ENCODE measurements at regions not wholly inside any gene's neighbourhood (a gene's known extent, or its start where the extent isn't known, plus 50 kb on each side); places are given as distances from the start of the nearest gene placed in this dataset.
"Not testable (repeated sequence)": the region's sequence is repeated elsewhere in the genome, so short reads cannot be mapped to it uniquely, and the experiment has no call there.

DNA sequence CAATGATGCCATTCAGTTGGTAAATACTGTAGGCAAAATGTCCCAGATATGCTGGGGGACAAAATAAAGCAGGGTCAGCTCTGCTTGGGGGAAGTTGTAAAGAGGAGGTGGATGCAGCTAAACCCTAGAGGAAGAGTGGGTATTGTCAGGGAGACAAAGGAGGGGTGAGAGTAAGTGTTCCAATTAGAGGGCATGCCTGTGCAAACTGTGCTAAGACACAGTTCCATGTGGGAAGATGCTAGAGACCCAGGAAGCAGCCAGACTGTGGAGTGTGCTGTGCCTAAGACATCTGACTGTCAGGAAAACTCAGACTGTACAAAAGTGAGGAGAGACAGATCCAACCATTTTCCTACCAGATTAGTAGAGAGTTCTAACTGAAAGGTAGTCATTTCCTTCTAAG is 474.3 kb downstream of the ATP23 start:
- no peak overlapping the region for H3K9ac ChIP-seq (ENCODE audit: low read length)
- no peaks in the 10 kb centered on the region for H3K27me3 ChIP-seq (ENCODE audit: control insufficient read depth, insufficient read depth, low read length)
- no peak overlapping the region for H3K27ac ChIP-seq (ENCODE audit: low read depth, low read length)
- H3K4me1 ChIP-seq (ENCODE audit: control insufficient read depth, insufficient read depth, low read length): no peaks in the 10 kb centered on the region
- no peak overlapping the region for H3K4me3 ChIP-seq (ENCODE audit: low read length)
- H3K36me3 ChIP-seq (ENCODE audit: control insufficient read depth, insufficient read depth, low read length): no peaks in the 10 kb centered on the region

DNA sequence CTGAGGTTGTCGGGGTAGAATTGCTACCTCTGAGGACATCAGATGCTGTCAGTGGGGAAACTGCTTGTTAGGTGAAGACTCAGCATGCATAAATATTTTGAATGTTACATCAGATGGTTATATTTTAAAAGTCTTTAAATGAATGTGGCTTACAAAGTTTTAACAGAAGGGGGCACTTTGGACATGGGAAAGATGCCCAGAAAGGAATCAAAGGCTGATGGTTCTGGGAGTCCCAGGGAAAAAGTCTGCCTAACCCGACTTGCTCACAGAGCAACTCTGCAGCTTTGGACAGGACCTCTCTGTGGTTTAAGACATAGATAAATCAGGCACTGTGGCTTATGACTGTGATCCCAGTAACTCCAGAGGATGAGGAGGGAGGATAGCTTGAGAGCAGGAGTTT is 474.9 kb downstream of the ATP23 start:
- H3K27me3 ChIP-seq (ENCODE audit: control insufficient read depth, insufficient read depth, low read length): no peaks in the 10 kb centered on the region
- no peaks in the 10 kb centered on the region for H3K4me1 ChIP-seq (ENCODE audit: control insufficient read depth, insufficient read depth, low read length)
- no peak overlapping the region for H3K9ac ChIP-seq (ENCODE audit: low read length)
- H3K27ac ChIP-seq (ENCODE audit: low read depth, low read length): no peak overlapping the region
- H3K4me3 ChIP-seq (ENCODE audit: low read length): no peak overlapping the region
- no peaks in the 10 kb centered on the region for H3K36me3 ChIP-seq (ENCODE audit: control insufficient read depth, insufficient read depth, low read length)

DNA sequence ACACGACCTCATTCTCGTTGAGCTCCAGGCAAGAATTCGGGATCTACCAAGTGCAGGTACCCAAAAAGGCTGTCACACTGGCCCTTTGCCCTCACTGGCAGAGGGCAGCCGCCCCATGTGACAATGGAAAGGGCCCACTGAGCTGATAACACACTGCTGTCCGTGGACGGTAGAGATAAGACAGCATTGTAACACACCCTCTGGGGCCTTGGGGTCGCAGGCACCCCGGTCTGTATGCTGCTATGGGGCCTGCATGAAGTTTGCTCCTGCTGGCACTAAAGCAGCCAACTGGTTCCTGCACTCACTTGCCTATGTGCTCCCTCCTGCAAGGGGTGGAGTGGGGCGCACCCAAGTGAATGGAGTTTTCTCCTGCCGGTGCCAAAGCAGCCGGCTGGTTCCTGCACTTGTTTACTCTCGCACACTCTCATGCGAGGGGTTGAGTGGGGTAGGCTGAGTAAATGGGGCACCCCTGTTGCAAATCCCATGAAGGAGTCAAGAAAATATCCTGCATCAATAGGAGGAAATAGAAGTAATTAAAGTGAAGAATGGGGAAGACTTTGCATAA is 477.9 kb downstream of the ATP23 start:
- no peak overlapping the region for H3K4me3 ChIP-seq (ENCODE audit: low read length)
- no peaks in the 10 kb centered on the region for H3K36me3 ChIP-seq (ENCODE audit: control insufficient read depth, insufficient read depth, low read length)
- H3K27me3 ChIP-seq (ENCODE audit: control insufficient read depth, insufficient read depth, low read length): no peaks in the 10 kb centered on the region
- no peak overlapping the region for H3K9ac ChIP-seq (ENCODE audit: low read length)
- no peaks in the 10 kb centered on the region for H3K4me1 ChIP-seq (ENCODE audit: control insufficient read depth, insufficient read depth, low read length)
- no peak overlapping the region for H3K27ac ChIP-seq (ENCODE audit: low read depth, low read length)

DNA sequence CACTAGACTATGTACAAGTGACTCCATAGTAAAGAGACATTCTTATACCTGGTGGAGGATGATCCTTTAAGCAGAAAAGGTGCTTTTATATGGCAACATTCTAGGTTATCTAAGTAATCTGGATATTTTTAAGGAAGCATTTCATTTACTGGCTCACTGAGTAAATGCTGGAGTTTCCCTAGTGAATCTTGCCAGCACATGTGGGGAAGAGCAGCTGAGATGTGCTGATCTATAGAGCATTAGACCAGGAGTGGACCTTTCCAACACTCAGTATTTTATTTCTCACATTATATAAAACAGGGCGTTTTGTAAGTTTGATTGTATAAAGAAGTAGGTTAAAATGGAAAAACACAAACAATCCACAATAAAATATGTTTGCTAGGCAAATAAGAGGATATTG is 478.5 kb downstream of the ATP23 start:
- Histone ChIP-seq H3K27me3 (ENCODE audit: control insufficient read depth, insufficient read depth, low read length) (no peaks in the 10 kb centered on the region), H3K4me3 (ENCODE audit: low read length) (no peak overlapping the region), H3K9ac (ENCODE audit: low read length) (no peak overlapping the region), H3K4me1 (ENCODE audit: control insufficient read depth, insufficient read depth, low read length) (no peaks in the 10 kb centered on the region), H3K27ac (ENCODE audit: low read depth, low read length) (no peak overlapping the region), H3K36me3 (ENCODE audit: control insufficient read depth, insufficient read depth, low read length) (no peaks in the 10 kb centered on the region)

DNA sequence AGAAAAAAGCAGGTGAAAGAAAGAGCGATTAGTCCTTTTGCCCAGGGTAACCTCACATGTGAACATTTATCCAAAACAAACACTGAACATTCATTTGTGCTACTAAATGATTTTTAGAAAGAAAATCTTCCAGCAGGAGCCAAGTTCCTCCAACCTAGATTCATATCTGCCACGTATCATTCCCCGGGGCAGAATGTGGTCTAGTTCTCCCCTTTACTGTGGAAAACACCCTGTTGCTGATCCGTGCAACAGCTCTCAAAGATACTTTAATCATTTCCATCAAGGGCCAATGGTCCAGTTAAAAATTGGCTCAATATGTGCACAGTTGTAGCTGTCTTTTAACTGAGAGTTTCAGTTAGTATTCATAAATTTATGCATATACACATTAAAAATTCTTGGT is 479.1 kb downstream of the ATP23 start:
- H3K27me3 ChIP-seq (ENCODE audit: control insufficient read depth, insufficient read depth, low read length): no peaks in the 10 kb centered on the region
- H3K9ac ChIP-seq (ENCODE audit: low read length): no peak overlapping the region
- H3K4me1 ChIP-seq (ENCODE audit: control insufficient read depth, insufficient read depth, low read length): peaks cover 2% of the 10 kb centered on the region
- H3K4me3 ChIP-seq (ENCODE audit: low read length): no peak overlapping the region
- no peaks in the 10 kb centered on the region for H3K36me3 ChIP-seq (ENCODE audit: control insufficient read depth, insufficient read depth, low read length)
- no peak overlapping the region for H3K27ac ChIP-seq (ENCODE audit: low read depth, low read length)

DNA sequence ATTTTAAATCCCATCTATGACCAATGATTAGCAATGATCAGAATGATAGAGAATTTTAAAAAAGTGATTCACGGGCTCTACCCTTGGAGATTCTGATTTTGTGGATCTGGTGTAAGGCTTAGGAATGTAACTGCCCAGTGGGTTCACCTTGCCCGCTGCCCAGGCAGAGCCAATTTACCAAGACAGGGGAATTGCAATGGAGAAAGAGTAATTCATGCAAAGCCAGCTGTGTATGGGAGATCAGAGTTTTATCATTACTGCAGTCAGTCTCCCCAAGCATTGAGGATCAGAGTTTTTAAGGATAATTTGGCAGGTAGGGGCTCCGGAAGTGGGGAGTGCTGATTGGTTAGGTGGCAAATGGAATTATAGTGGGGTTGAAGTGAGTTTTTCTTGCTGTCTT is 480.6 kb downstream of the ATP23 start:
- no peaks in the 10 kb centered on the region for H3K36me3 ChIP-seq (ENCODE audit: control insufficient read depth, insufficient read depth, low read length)
- H3K4me3 ChIP-seq (ENCODE audit: low read length): no peak overlapping the region
- peaks cover 2% of the 10 kb centered on the region for H3K4me1 ChIP-seq (ENCODE audit: control insufficient read depth, insufficient read depth, low read length)
- H3K27me3 ChIP-seq (ENCODE audit: control insufficient read depth, insufficient read depth, low read length): no peaks in the 10 kb centered on the region
- no peak overlapping the region for H3K27ac ChIP-seq (ENCODE audit: low read depth, low read length)
- no peak overlapping the region for H3K9ac ChIP-seq (ENCODE audit: low read length)

DNA sequence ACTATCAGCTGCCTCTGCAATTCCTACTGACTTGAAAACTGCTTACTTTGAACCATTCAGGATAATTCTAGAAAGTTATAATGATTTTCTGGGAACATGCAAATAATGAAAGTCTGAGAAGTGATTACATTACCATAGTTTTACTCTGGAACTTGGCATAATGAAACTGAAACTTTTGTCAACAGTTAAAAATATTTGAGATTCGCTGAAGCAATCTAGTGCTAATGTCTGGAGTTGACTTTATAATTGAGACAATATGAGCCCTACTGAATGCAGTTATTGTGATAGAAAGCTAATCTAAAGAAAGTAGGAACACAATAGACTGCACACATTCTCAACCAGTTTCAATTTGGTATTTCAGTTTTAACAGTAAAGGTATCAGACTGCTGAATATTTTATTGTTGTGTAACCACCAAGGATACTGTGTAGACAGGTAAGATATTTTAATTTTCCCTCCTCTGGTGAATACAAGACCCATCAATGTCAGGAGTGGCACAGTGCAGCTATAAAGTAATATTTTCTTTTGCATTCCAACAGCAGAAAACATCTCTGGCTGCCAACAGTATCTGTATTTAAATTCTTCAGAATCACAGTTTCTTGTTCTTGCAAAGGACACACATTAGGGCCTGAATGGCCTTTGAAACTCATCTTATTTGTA is 483.5 kb downstream of the ATP23 start:
- Histone ChIP-seq H3K27ac (ENCODE audit: low read depth, low read length) (no peak overlapping the region), H3K4me3 (ENCODE audit: low read length) (no peak overlapping the region), H3K4me1 (ENCODE audit: control insufficient read depth, insufficient read depth, low read length) (peaks cover 2% of the 10 kb centered on the region), H3K27me3 (ENCODE audit: control insufficient read depth, insufficient read depth, low read length) (no peaks in the 10 kb centered on the region), H3K36me3 (ENCODE audit: control insufficient read depth, insufficient read depth, low read length) (no peaks in the 10 kb centered on the region), H3K9ac (ENCODE audit: low read length) (no peak overlapping the region)

DNA sequence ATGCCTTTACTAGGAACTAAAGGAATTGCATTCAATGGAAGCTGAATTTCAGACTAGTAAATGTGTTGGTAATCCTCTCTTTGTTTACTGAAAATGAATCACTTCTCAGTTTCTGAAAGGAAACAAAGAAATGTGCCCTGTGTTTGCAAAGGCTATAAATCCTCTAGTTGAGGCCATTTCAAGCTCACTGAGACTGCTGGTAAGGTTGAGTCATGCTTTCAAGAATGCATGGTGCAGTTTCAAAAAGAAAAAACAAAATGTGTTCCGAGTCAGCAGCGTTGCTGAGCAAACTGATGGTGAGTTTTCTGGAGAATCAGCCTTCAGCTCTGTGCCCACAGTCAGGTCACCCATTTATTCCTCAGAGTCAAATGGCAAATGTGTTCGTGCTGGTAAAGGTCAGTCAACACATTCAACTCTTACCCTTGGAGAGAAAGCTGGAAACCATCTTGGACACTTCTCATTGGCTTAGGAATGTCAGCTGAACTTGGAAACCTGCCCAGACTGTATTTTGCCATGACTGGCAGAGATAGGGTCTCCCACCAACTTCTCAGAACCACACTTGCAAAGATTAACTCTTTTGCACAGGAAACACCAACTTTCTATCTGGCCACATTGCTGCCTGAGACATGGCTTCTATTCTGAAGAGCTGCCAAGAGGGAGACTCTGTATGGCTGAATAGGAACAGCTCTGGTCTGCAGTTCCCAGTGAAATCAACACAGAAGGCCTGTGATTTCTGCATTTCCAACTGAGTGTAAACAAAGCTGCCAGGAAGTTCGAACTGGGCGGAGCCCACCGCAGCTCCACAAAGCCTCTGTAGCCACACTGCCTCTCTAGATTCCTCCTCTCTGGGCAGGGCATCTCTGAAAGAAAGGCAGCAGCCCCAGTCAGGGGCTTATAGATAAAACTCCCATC is 484.4 kb downstream of the ATP23 start:
- Histone ChIP-seq H3K9ac (ENCODE audit: low read length) (no peak overlapping the region), H3K4me1 (ENCODE audit: control insufficient read depth, insufficient read depth, low read length) (peaks cover 2% of the 10 kb centered on the region), H3K27ac (ENCODE audit: low read depth, low read length) (peak overlapping the region; percentile 35), H3K36me3 (ENCODE audit: control insufficient read depth, insufficient read depth, low read length) (no peaks in the 10 kb centered on the region), H3K4me3 (ENCODE audit: low read length) (no peak overlapping the region), H3K27me3 (ENCODE audit: control insufficient read depth, insufficient read depth, low read length) (no peaks in the 10 kb centered on the region)

DNA sequence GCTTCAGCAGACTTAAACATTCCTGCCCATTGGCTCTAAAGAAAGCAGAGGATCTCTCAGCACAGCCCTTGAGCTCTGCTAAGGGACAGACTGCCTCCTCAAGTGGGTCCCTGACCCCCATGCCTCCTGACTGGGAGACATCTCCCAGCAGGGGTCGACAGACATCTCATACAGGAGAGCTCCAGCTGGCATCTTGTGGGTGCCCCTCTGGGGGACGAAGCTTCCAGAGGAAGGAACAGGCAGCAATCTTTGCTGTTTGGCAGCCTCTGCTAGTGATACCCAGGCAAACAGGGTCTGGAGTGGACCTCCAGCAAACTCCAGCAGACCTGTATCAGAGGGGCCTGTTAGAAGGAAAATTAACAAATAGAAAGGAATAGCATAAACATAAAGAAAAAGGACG is 485.1 kb downstream of the ATP23 start:
- not testable (repeated sequence) for H3K4me3 ChIP-seq (ENCODE audit: low read length); H3K27me3 ChIP-seq (ENCODE audit: control insufficient read depth, insufficient read depth, low read length); H3K36me3 ChIP-seq (ENCODE audit: control insufficient read depth, insufficient read depth, low read length); H3K27ac ChIP-seq (ENCODE audit: low read depth, low read length); H3K9ac ChIP-seq (ENCODE audit: low read length); H3K4me1 ChIP-seq (ENCODE audit: control insufficient read depth, insufficient read depth, low read length)

DNA sequence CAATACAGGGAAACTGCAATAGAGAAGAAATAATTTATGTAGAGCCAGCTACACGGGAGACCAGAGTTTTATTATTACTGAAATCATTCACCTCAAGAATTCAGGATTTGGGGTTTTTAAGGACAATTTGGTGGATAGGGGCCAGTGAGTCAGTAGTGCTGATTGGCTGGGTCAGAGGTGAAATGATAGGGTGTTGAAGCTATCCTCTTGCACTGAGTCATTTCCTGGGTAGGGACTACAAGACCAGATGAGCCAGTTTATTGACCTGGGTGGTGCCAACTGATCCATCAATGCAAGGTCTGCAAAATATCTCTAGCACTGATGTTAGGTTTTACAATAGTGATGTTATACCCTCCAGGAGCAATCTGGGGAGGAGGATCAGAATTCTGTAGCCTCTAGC is 486.3 kb downstream of the LRIG3 start:
- no peaks in the 10 kb centered on the region for H3K4me1 ChIP-seq (ENCODE audit: control insufficient read depth, insufficient read depth, low read length)
- no peak overlapping the region for H3K4me3 ChIP-seq (ENCODE audit: low read length)
- no peak overlapping the region for H3K9ac ChIP-seq (ENCODE audit: low read length)
- no peaks in the 10 kb centered on the region for H3K27me3 ChIP-seq (ENCODE audit: control insufficient read depth, insufficient read depth, low read length)
- no peak overlapping the region for H3K27ac ChIP-seq (ENCODE audit: low read depth, low read length)
- H3K36me3 ChIP-seq (ENCODE audit: control insufficient read depth, insufficient read depth, low read length): no peaks in the 10 kb centered on the region

DNA sequence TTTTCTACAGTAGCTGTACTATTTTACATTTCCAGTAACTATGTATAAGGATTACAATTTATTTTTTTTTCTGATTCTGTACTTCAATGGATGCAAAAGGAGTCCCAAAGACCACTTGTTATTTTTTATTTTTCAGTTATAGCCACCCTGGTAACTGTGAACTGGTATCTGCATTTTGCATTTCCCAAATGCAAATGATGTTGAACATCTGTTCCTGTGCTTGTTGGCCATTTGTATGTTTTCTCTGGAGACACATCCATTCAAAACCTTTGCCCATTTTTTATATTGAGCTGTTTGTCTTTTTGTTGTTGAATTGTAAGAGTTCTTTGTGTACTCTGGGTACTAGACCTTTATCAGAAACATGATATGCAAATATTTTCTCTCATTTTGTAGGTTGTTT is 485.6 kb downstream of the LRIG3 start:
- Histone ChIP-seq H3K9ac (ENCODE audit: low read length) (no peak overlapping the region), H3K27ac (ENCODE audit: low read depth, low read length) (no peak overlapping the region), H3K27me3 (ENCODE audit: control insufficient read depth, insufficient read depth, low read length) (no peaks in the 10 kb centered on the region), H3K4me1 (ENCODE audit: control insufficient read depth, insufficient read depth, low read length) (no peaks in the 10 kb centered on the region), H3K36me3 (ENCODE audit: control insufficient read depth, insufficient read depth, low read length) (no peaks in the 10 kb centered on the region), H3K4me3 (ENCODE audit: low read length) (no peak overlapping the region)

DNA sequence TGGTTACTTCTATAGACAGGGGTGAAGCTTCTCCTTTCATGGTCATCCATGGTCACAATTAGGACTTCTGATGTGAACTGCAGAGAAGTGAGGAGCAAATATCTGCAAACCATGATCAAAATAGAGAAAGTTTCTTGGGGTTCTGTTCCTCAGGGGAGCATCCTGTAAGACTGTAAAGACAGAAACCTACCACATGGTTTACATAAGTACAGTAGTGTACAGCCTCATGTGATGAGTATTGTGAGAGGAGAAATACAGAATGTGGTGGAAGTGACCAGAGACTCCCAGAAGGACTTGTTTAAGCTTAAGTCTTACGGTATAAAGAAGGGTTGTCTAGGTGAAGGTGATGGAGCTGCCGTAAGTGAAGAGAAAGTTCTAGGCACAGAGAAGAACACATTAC is 484.7 kb downstream of the LRIG3 start:
- Histone ChIP-seq H3K4me1 (ENCODE audit: control insufficient read depth, insufficient read depth, low read length) (no peaks in the 10 kb centered on the region), H3K4me3 (ENCODE audit: low read length) (no peak overlapping the region), H3K9ac (ENCODE audit: low read length) (no peak overlapping the region), H3K27me3 (ENCODE audit: control insufficient read depth, insufficient read depth, low read length) (no peaks in the 10 kb centered on the region), H3K36me3 (ENCODE audit: control insufficient read depth, insufficient read depth, low read length) (no peaks in the 10 kb centered on the region), H3K27ac (ENCODE audit: low read depth, low read length) (no peak overlapping the region)
